Testis (tissue), 2 donors: ENCODE measurements at regions not wholly inside any gene's neighbourhood (a gene's known extent, or its start where the extent isn't known, plus 50 kb on each side); places are given as distances from the start of the nearest gene placed in this dataset.

Source experiments
- CTCF ChIP-seq, 3 experiments: fragments of 450-650 bp in 2 of 3; fragments of 200-600 bp in 1 of 3; sonication (generic) in 1 of 3; IDR thresholded peaks; one replicate each; pipeline ENCODE4 v1.5.1; 2016 to 2019; ENCODE audit warnings: antibody characterized with exemption in 3 of 3, mild to moderate bottlenecking in 2 of 3, moderate library complexity in 1 of 3
- POLR2A ChIP-seq: fragments of 450-650 bp; IDR thresholded peaks from one replicate; pipeline ENCODE4 v1.6.1; 2017; ENCODE audit warnings: antibody characterized with exemption, mild to moderate bottlenecking, moderate library complexity

- no peak for TF ChIP-seq POLR2A
- TF ChIP-seq CTCF (IDR thresholded peaks at IDR 0.05), result no peak
Measured at GRCh38 chr11:119839476-119840133, 110.6 kb upstream of the NECTIN1 start.
